GM18517 (cell line): ENCODE measurements at regions not wholly inside any gene's neighbourhood (a gene's known extent, or its start where the extent isn't known, plus 50 kb on each side); places are given as distances from the start of the nearest gene placed in this dataset.
"Not testable (repeated sequence)": the region's sequence is repeated elsewhere in the genome, so short reads cannot be mapped to it uniquely, and the experiment has no call there.

ENCODE experiments used
- ATAC-seq: cut with Tn5 transposase; IDR thresholded peaks from one replicate; pipeline ENCODE4 v1.9.1; 2021; ENCODE audit warnings: mild to moderate bottlenecking, moderate library complexity; ENCODE audit not compliant: unreplicated experiment

DNA sequence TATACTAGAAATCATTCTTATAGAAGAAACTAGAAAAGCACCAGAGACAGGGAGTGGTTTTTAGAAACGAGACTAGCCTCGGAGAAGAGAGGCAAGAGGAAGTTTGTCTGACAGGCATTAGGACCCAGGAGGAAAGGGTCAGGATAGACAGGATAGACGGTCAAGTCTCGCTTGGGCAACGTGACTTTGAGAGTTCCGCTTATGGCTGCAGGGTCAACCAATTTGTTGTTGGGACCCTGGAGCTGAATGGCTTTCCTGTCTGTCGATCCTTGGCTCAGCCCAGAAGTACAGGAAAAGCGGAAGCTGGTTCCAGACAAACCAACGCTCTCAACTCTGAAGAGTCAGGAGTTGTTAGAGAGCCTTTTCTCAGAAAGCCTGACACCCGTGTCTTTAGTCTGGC lies 191.2 kb downstream of the FZD1 start:
- ATAC-seq: no peak

DNA sequence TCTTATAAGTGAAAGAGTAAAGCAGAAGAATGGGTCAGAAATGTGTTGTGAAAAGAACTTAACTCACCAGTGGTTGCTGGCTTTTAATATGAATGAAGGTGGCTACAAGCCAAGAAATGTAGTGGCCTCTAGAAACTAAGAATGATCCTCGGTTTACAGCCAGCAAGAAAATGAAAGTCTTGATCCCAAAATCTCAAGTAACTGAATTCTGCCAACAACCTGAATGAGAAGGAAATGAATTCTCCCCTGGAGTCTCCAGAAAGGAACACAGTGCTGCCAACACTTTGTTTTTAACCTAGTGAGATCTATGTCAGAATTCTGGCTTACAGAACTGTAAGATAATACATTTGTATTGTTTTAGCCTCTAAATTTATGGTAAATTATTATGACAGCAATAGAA lies 193.0 kb downstream of the FZD1 start:
- ATAC-seq: no peak

DNA sequence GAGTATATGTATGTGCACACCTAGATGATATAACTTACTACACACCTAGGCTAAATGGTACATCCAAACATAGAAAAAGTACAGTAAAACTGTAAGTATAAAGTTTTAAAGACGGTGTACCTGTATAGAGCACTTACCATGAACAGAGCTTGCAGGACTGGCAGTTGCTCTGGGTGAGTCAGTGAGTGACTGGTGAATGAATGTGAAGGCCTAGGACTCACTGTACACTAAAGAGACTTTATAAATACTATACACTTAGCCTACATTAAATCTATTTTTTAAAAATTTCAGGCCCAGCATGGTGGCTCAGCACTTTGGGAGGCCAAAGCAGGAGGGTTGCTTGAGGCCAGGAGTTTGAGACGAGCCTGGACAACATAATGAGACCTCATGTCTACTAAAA lies 195.3 kb downstream of the FZD1 start:
- ATAC-seq: no peak

DNA sequence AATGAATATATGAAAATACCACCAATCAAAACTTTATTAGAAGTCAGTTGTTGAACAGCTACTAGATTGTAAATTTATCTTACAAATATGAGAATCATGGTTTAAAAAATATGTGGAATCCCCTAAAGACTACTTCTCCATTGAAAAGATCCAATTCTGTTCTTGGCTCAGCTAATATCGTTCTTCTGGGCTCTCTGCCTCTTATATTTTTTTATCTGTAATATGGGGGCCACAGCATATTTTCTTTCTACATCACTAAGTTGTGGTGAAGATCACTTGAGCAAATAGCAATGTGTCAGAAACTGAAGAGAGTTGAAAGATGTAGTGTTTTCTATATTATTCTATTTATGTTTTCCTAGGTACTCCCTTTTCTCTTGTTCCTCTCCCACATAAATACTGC lies 198.1 kb downstream of the FZD1 start:
- no peak for ATAC-seq

DNA sequence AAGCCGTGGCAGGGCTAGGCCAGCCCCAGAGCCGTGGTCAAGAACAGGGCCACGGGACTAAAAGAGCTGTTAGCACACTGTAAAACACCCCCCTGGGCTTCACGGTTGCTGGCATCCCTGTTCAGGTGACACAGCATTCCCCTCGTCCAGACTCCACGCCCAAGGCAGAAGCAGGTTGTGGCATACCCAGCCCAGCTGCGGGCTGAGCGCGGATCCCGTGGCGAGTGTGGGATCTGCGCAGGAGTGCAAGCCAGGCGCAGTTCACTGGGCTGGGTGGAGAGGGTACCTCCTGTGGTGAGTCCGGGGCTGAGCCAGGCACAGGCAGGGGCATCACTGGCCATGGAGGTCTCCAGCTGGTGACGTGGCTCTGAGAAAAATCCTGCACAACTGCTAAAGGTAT lies 199.1 kb downstream of the FZD1 start:
- ATAC-seq: no peak

DNA sequence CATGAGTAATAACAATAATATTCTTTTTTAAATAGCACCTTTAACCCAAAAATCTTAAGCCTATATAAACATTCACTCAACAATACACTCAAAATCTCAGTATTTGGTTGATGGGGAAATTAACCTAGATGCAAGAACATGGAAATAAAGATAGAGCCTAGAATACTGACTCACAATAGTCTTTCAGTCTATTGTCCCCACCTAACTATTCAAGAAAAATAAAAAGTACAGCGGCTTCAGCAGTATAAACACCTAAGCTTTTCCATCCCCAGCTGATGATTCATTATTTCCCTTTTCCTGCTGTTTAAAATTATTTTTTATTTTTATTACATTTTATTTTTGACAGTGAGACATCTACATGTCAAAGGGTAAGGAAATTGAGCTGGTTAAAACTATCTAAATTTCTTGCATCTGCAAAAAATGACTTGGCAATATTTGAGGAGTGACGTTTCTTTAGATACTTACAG lies 201.4 kb downstream of the FZD1 start:
- no peak for ATAC-seq

DNA sequence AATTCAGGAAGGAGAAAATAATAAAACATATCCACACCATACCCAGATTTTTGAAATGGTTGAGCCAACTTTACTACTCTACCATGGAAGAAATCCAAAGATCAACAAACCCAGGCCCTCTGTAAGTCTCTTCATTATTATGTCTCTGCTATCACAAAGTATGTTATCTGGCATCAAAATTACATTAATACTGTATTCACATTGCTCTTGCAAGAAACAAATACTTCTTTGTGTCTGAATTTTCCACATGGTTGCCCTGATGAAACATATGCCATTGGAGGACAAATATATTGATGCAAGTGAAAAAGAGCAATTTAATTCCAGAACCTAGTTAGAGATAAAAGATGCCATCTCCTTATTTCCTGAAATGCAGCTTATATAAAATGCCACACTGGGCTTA lies 204.0 kb downstream of the FZD1 start:
- ATAC-seq: no peak

DNA sequence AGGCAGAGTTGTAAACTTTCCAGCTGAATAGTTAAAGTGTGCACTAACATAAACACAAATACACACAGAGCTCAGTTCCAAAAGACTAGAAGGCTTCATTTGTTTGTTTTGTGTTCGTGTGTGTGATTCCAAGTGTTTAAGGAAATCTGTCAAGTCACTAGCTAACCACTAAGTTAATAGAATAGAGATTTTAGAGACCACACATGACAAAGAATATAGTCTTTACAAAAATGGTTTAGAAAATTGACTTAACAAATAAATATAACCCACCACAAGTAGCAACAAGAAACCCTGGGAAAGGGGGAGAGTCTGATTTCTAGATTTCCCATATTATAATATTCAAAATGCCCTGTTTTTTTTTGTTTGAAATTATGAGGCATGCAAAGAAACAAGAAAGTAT lies 209.4 kb downstream of the FZD1 start:
- no peak for ATAC-seq

DNA sequence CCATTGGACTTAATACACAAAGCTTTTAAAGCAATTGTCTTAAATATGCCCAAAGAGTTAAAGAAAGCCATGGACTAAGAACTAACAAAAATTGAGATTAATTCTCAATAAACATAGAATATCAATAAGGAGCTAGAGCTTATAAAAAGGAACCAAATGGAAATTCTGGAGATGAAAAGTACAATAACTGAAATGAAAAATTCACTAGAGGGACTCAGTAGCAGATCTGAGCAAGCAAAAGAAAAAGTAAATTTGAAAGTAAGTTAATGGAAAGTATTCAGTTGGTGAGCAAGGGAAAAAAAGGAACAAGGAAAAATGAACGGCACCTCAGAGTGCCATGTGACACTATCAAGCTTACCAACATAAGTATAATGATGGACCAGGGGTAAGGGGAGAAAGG lies 209.8 kb downstream of the FZD1 start:
- no peak for ATAC-seq

DNA sequence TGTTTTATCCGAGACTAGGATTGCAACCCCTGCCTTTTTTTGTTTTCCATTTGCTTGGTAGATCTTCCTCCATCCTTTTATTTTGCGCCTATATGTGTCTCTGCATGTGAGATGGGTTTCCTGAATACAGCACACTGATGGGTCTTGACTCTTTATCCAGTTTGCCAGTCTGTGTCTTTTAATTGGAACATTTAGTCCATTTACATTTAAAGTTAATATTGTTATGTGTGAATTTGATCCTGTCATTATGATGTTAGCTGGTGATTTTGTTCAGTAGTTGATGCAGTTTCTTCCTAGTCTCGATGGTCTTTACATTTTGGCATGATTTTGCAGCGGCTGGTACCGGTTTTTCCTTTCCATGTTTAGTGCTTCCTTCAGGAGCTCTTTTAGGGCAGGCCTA lies 216.2 kb downstream of the FZD1 start:
- ATAC-seq: not testable (repeated sequence)

DNA sequence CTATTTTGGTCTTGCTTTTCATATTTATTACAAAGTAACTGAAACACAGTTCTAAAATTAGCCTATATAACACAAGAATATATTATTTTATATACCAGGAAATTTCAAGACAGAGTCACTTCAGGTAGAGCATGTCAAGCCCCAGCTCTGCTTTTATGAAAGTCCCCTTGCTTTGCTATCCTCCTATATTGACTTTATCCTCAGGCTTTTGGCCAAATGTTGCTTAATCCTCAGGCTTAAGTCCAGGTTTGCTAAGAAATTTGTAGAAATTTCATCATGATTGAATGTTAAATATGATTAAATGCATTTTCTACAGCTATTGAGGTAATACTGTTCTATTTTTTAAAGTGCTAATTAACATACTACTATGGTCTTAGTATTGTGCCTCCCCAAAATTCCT lies 227.6 kb downstream of the FZD1 start:
- ATAC-seq: no peak

DNA sequence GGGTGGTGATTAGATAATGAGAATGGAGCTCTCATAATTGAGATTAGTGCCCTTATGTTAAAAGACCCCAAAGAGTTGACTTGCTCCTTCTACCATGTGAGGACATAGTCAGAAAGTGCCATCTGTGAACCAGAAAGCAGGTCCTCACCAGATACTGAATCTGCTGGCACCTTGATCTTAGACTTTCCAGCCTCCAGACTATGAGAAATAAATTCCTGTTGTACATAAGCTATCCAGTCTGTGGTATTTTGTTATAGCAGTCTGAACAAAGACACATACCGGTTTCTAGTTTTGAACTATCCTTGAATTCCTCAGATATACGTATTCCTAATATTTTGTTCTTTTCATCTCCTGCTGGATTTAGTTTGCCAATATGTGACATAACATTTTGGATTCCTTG lies 228.1 kb downstream of the FZD1 start:
- no peak for ATAC-seq

DNA sequence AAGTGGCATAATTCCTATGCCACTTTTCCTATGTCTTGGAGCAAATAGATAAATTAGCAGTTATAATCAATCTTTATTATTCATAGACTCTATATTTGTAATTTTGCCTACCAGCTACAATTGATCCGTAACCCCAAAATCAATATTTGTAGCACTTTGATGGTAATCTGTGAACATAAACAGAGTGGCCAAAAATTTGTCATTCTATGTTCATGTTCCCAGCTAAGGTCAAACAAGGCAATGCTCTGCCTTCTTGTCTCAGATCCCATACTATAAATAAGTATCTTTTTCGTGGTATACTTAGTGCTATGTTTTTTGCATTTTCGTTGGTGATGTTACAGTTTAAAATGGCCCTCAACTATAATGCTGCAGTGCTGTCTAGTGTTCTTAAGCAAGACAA lies 228.5 kb downstream of the FZD1 start:
- no peak for ATAC-seq

DNA sequence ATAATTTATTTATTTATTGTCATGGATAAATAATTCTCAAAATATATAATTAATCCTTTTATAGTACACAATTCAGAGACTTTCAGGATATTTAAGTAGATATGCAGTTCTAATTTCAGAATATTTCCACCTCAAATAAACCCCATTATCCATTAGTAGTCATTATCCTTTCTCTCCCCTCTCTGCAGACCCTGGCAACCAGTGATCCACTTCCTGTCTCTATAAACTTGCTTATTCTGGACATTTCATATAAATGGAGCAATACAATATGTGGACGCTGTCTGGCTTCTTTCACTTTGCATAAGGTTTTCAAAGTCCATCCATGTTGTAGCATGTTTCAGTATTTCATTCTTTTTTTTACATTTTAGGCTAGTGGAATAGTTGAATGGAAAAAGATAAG lies 230.2 kb downstream of the FZD1 start:
- ATAC-seq: no peak

DNA sequence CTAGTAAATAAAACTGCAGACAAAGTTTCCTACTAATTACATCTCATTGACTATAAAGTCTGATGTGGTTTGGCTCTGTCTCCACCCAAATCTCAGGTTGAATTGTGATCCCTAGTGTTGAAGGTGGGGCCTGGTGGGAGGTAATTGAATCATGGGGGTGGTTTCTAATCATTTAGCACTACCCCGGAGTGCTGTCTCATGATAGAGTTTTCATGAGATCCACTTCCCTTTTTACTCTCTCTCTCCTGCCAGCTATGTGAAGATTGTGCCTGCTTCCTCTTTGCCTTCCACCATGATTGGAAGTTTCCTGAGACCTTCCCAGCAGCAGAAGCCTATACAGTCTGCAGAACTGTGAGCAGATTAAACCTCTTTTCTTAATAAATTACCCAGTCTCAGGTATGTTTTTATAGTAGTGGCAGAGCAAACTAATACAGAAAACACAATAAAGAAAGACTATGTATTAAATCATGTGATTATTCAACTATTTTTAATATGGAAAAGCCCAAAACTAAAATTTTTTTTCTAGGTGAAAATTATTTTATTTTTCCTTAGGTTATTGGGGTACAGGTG lies 232.1 kb downstream of the FZD1 start:
- no peak for ATAC-seq

DNA sequence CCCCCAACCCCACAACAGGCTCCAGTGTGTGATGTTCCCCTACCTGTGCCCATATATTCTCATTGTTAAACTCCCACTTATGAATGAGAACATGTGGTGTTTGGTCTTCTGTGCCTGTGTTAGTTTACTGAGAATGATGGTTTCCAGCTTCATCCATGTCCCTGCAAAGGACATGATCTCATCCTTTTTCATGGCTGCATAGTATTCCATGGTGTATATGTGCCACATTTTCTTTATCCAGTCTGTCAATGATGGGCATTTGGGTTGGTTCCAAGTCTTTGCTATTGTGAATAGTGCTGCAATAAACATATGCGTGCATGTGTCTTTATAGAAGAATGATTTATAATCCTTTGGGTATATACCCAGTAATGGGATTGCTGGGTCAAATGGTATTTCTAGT lies 233.0 kb downstream of the FZD1 start:
- not testable (repeated sequence) for ATAC-seq

DNA sequence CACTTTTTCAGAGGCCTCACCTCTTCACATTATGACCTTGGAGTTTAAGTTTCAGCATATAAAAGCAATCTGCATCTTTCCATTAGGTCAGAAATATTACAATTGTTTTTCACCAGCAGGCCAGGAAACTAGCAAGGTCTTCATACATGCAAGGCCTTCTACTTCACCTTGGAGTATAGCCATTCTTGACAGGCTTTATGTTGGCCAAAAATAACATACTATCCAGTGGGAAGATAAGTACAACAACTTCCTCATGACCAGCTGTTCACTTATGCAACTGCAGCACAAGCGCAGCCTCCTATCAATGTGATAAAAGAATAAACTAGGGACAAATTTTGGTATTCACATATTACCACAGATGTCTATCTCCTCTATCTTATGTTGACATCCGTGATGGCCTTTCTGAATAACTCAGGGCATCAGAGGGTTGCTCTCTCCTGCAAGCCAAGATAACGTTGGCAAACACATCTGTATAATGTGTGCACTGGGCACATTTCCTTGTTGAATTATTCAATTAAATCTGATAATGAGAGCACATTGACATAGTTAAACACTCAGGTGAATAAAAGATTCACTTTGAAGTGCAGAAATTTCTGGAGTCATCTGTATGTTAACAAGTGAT lies 239.8 kb downstream of the FZD1 start:
- no peak for ATAC-seq

DNA sequence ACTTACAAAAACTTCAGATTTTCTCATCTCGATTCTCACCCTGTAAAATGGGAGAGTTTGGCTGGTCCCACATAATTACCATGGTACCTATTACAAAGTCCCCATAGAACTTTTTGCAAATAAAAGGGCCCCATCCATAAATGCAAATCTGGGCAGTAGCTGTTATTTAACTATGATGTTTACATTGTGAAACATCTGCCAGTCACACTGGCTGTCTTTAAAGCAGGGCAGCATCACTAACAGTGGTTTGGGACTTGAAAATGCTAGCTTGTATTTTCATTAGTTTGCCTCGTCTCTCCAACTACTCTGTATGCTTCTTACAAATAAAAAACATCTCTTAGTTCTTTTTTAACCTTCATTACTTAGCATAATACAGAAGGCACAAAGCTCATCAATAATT lies 240.7 kb downstream of the FZD1 start:
- ATAC-seq: no peak

DNA sequence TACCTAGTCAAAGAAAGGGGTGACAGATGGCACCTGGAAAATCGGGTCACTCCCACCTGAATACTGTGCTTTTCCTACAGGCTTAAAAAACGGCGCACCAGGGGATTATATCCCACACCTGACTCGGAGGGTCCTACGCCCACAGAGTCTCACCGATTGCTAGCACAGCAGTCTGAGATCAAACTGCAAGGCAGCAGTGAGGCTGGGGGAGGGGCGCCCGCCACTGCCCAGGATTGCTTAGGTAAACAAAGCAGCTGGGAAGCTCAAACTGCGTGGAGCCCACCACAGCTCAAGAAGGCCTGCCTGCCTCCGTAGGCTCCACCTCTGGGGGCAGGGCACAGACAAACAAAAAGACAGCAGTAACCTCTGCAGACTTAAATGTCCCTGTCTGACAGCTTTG lies 242.7 kb downstream of the FZD1 start:
- not testable (repeated sequence) for ATAC-seq

DNA sequence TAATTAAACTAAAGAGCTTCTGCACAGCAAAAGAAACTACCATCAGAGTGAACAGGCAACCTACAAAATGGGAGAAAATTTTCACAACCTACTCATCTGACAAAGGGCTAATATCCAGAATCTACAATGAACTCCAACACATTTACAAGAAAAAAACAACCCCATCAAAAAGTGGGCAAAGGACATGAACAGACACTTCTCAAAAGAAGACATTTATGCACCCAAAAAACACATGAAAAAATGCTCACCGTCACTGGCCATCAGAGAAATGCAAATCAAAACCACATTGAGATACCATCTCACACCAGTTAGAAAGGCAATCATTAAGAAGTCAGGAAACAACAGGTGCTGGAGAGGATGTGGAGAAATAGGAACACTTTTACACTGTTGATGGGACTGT lies 247.6 kb downstream of the FZD1 start:
- not testable (repeated sequence) for ATAC-seq

DNA sequence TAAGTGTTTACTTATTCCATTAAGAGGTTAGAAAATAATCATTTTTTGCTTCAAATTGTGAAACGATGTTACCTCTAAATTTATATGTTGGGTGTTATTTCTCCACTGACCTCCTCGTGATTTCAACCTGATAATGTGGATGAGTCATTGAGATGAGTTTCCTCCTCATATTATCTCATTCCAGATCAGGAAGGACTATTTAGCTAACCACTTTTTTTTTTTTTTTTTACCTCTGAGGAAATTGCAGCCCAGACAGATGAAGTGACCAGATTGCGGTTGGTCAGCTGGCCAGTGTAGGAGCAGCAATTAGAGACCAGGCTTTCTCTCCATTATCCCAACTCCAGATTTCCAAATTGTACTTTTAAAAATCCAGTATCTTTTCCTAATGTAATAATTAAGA lies 248.7 kb downstream of the FZD1 start:
- ATAC-seq: no peak

DNA sequence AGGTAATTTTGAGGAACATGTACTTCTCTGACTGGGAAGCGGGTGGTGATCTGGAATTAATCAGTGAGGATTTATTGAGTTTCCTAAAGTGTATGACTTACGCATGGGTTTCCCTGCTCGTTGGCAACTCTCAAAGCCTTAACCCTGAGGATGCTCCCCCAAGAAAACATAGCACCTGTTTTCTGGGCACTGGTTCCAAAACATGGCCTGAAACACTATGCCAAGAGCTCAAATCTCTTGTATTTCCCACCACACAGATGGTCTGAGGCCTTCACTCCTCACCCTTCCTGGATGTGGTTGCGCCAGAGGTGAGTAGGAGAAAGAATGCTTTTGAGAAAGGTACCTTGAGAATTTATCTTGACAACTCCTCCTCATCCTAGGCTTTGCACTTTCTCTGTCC lies 250.4 kb downstream of the FZD1 start:
- no peak for ATAC-seq

DNA sequence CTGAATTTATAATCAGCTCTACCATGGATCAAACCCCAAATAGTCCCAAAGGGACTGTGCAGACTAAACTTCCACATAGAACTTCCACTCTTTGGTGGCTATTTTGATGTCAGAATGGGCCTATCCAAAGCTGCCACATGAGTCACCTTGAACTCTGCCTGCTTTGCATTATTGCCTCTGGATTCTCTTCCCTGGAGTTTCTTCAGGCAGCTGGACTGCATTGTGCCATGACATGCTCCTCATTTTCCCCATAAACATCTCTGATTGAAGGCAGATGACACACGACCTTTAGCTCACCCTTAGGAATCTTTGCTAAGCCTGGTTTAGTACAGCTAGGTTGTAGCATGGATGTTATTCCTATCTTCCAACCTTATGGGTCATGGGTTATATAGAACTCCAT lies 251.7 kb downstream of the FZD1 start:
- ATAC-seq: no peak
